Left kidney (tissue), 1 donor: ENCODE measurements at regions not wholly inside any gene's neighbourhood (a gene's known extent, or its start where the extent isn't known, plus 50 kb on each side); places are given as distances from the start of the nearest gene placed in this dataset.
"Not testable (repeated sequence)": the region's sequence is repeated elsewhere in the genome, so short reads cannot be mapped to it uniquely, and the experiment has no call there.

ENCODE experiments used
- DNase-seq: peaks from one replicate; pipeline ENCODE4 v3.0.0-alpha.2; 2013

GRCh38 chr9:84511651-84512050 is 157.9 kb upstream of the NTRK2 start:
- no peak for DNase-seq

GRCh38 chr9:84512493-84512892 is 157.0 kb upstream of the NTRK2 start:
- no peak for DNase-seq

GRCh38 chr9:84513473-84513872 is 156.1 kb upstream of the NTRK2 start:
- no peak for DNase-seq

- no peak for DNase-seq
Observed at GRCh38 chr9:84513979-84514378, 155.6 kb upstream of the NTRK2 start.

- DNase-seq = no peak
Observed at GRCh38 chr9:84514421-84514820, 155.1 kb upstream of the NTRK2 start.

GRCh38 chr9:84517026-84517425 is 152.5 kb upstream of the NTRK2 start:
- DNase-seq = no peak

- DNase-seq = no peak
Observed at GRCh38 chr9:84519413-84519812, 150.1 kb upstream of the NTRK2 start.

GRCh38 chr9:84521208-84521607 is 148.3 kb upstream of the NTRK2 start:
- no peak for DNase-seq

- DNase-seq = not testable (repeated sequence)
Observed at GRCh38 chr9:84526211-84526610, 143.3 kb upstream of the NTRK2 start.

- DNase-seq = not testable (repeated sequence)
Observed at GRCh38 chr9:84527060-84527720, 142.3 kb upstream of the NTRK2 start.

- DNase-seq = not testable (repeated sequence)
Observed at GRCh38 chr9:84535973-84536372, 133.6 kb upstream of the NTRK2 start.

- DNase-seq = no peak
Observed at GRCh38 chr9:84538879-84539278, 130.7 kb upstream of the NTRK2 start.

GRCh38 chr9:84542554-84542953 is 127.0 kb upstream of the NTRK2 start:
- peak; percentile 50 for DNase-seq

GRCh38 chr9:84554069-84554664 is 115.4 kb upstream of the NTRK2 start:
- peak; percentile 51 for DNase-seq

- no peak for DNase-seq
Observed at GRCh38 chr9:84556556-84556955, 113.0 kb upstream of the NTRK2 start.

- no peak for DNase-seq
Observed at GRCh38 chr9:84557751-84558150, 111.8 kb upstream of the NTRK2 start.

GRCh38 chr9:84563691-84564090 is 105.8 kb upstream of the NTRK2 start:
- DNase-seq = no peak

- no peak for DNase-seq
Observed at GRCh38 chr9:84567805-84568204, 101.7 kb upstream of the NTRK2 start.

GRCh38 chr9:84570482-84571154 is 98.9 kb upstream of the NTRK2 start:
- DNase-seq = no peak

GRCh38 chr9:84573083-84573482 is 96.4 kb upstream of the NTRK2 start:
- DNase-seq = no peak

GRCh38 chr9:84575705-84576104 is 93.8 kb upstream of the NTRK2 start:
- DNase-seq = no peak

- DNase-seq = no peak
Observed at GRCh38 chr9:84583866-84584265, 85.7 kb upstream of the NTRK2 start.

GRCh38 chr9:84586662-84587061 is 82.9 kb upstream of the NTRK2 start:
- DNase-seq = no peak

GRCh38 chr9:84587153-84587552 is 82.4 kb upstream of the NTRK2 start:
- DNase-seq = no peak
